B cell (primary cell): ENCODE measurements at regions not wholly inside any gene's neighbourhood (a gene's known extent, or its start where the extent isn't known, plus 50 kb on each side); places are given as distances from the start of the nearest gene placed in this dataset.

ENCODE experiments used
- EZH2 ChIP-seq: IDR thresholded peaks from 2 replicates; pipeline ENCODE4 v1.6.1; 2012; ENCODE audit warnings: borderline replicate concordance, low read depth, mild to moderate bottlenecking, moderate library complexity, low read length; ENCODE audit not compliant: insufficient read depth, poor library complexity, severe bottlenecking
- TF ChIP-seq, protein P1 (sequence below): fragments of 200-600 bp; IDR thresholded peaks from one replicate; pipeline ENCODE4 v1.8.0; 2022; ENCODE audit warnings: antibody characterized with exemption, mild to moderate bottlenecking

GRCh38 chr6:40960742-40961430 lies 78.1 kb downstream of the UNC5CL start:
- TF ChIP-seq, protein P1, sequence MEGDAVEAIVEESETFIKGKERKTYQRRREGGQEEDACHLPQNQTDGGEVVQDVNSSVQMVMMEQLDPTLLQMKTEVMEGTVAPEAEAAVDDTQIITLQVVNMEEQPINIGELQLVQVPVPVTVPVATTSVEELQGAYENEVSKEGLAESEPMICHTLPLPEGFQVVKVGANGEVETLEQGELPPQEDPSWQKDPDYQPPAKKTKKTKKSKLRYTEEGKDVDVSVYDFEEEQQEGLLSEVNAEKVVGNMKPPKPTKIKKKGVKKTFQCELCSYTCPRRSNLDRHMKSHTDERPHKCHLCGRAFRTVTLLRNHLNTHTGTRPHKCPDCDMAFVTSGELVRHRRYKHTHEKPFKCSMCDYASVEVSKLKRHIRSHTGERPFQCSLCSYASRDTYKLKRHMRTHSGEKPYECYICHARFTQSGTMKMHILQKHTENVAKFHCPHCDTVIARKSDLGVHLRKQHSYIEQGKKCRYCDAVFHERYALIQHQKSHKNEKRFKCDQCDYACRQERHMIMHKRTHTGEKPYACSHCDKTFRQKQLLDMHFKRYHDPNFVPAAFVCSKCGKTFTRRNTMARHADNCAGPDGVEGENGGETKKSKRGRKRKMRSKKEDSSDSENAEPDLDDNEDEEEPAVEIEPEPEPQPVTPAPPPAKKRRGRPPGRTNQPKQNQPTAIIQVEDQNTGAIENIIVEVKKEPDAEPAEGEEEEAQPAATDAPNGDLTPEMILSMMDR: no peak
- no peak for TF ChIP-seq EZH2
